ENCODE measurements at regions not wholly inside any gene's neighbourhood (a gene's known extent, or its start where the extent isn't known, plus 50 kb on each side); places are given as distances from the start of the nearest gene placed in this dataset.
"Not testable (repeated sequence)": the region's sequence is repeated elsewhere in the genome, so short reads cannot be mapped to it uniquely, and the experiment has no call there.

- BruUV-seq (replicated peaks); H3K27me3 ChIP-seq (ENCODE audit: insufficient read depth, low read depth); H2AFZ ChIP-seq; H3F3A ChIP-seq (ENCODE audit: insufficient read depth, low read depth); POLR2A ChIA-PET (ENCODE audit: unreplicated experiment); H3K79me2 ChIP-seq (ENCODE audit: low read depth); H3K4me3 ChIP-seq; H3K36me3 ChIP-seq (ENCODE audit: low read depth); H3K9me2 ChIP-seq (ENCODE audit: insufficient read depth); H3K9me3 ChIP-seq (ENCODE audit: insufficient read depth, low read depth); H3K4me2 ChIP-seq; H3K27ac ChIP-seq; CTCF ChIA-PET; intact Hi-C loops (cut with micrococcal nuclease; ENCODE audit: unreplicated experiment); H3K4me1 ChIP-seq (replicated peaks; ENCODE audit: insufficient read depth); DNase-seq; H4K20me1 ChIP-seq (ENCODE audit: insufficient read depth): not testable (repeated sequence)
These were observed 176.2 kb upstream of the NBPF9 start for GRCh38 chr1:149279512-149279911.

- H3K79me2 ChIP-seq (ENCODE audit: low read depth); CTCF ChIA-PET; H4K20me1 ChIP-seq (ENCODE audit: insufficient read depth); H3K4me3 ChIP-seq; intact Hi-C loops (cut with micrococcal nuclease; ENCODE audit: unreplicated experiment); H3K9me2 ChIP-seq (ENCODE audit: insufficient read depth); H3K4me1 ChIP-seq (replicated peaks; ENCODE audit: insufficient read depth); H3K4me2 ChIP-seq; H3K27ac ChIP-seq; H3K27me3 ChIP-seq (ENCODE audit: insufficient read depth, low read depth); H2AFZ ChIP-seq; H3K36me3 ChIP-seq (ENCODE audit: low read depth); H3K9me3 ChIP-seq (ENCODE audit: insufficient read depth, low read depth); POLR2A ChIA-PET (ENCODE audit: unreplicated experiment); DNase-seq; H3F3A ChIP-seq (ENCODE audit: insufficient read depth, low read depth): not testable (repeated sequence)
- BruUV-seq (replicated peaks), result TSS peak; percentile 23
These were observed 181.4 kb upstream of the NBPF9 start for GRCh38 chr1:149284773-149285172.

GRCh38 chr1:149285205-149285604 lies 181.9 kb upstream of the NBPF9 start:
- DNase-seq; H3K4me3 ChIP-seq; BruUV-seq (replicated peaks); H3K27me3 ChIP-seq (ENCODE audit: insufficient read depth, low read depth); H3F3A ChIP-seq (ENCODE audit: insufficient read depth, low read depth); H3K4me1 ChIP-seq (replicated peaks; ENCODE audit: insufficient read depth); H3K9me3 ChIP-seq (ENCODE audit: insufficient read depth, low read depth); H2AFZ ChIP-seq; H4K20me1 ChIP-seq (ENCODE audit: insufficient read depth); H3K4me2 ChIP-seq; H3K9me2 ChIP-seq (ENCODE audit: insufficient read depth); CTCF ChIA-PET; H3K27ac ChIP-seq; intact Hi-C loops (cut with micrococcal nuclease; ENCODE audit: unreplicated experiment); POLR2A ChIA-PET (ENCODE audit: unreplicated experiment); H3K79me2 ChIP-seq (ENCODE audit: low read depth); H3K36me3 ChIP-seq (ENCODE audit: low read depth): not testable (repeated sequence)

GRCh38 chr1:149285638-149286037 lies 182.3 kb upstream of the NBPF9 start:
- H3K4me1 ChIP-seq (replicated peaks; ENCODE audit: insufficient read depth); H3F3A ChIP-seq (ENCODE audit: insufficient read depth, low read depth); H3K27me3 ChIP-seq (ENCODE audit: insufficient read depth, low read depth); intact Hi-C loops (cut with micrococcal nuclease; ENCODE audit: unreplicated experiment); H3K36me3 ChIP-seq (ENCODE audit: low read depth); H4K20me1 ChIP-seq (ENCODE audit: insufficient read depth); CTCF ChIA-PET; H3K79me2 ChIP-seq (ENCODE audit: low read depth); BruUV-seq (replicated peaks); H3K9me3 ChIP-seq (ENCODE audit: insufficient read depth, low read depth); H3K4me3 ChIP-seq; H3K27ac ChIP-seq; H2AFZ ChIP-seq; H3K9me2 ChIP-seq (ENCODE audit: insufficient read depth); POLR2A ChIA-PET (ENCODE audit: unreplicated experiment): not testable (repeated sequence)
- peak overlapping the region; percentile 50; the same call in 1 of the 2 replicates for H3K4me2 ChIP-seq
- DNase-seq, result peak in 1 of 2 experiments; percentile 3

- H3K27me3 ChIP-seq (ENCODE audit: insufficient read depth, low read depth); H2AFZ ChIP-seq; POLR2A ChIA-PET (ENCODE audit: unreplicated experiment); H3K9me3 ChIP-seq (ENCODE audit: insufficient read depth, low read depth); CTCF ChIA-PET; H3K9me2 ChIP-seq (ENCODE audit: insufficient read depth); BruUV-seq (replicated peaks); intact Hi-C loops (cut with micrococcal nuclease; ENCODE audit: unreplicated experiment); H3K4me1 ChIP-seq (replicated peaks; ENCODE audit: insufficient read depth); H3K36me3 ChIP-seq (ENCODE audit: low read depth); H3F3A ChIP-seq (ENCODE audit: insufficient read depth, low read depth); H3K4me3 ChIP-seq; H3K4me2 ChIP-seq; DNase-seq; H3K27ac ChIP-seq; H4K20me1 ChIP-seq (ENCODE audit: insufficient read depth); H3K79me2 ChIP-seq (ENCODE audit: low read depth): not testable (repeated sequence)
These were observed 185.2 kb upstream of the NBPF9 start for GRCh38 chr1:149288580-149288979.

GRCh38 chr1:149300478-149301218 lies 174.2 kb upstream of the NBPF19 start:
- CTCF ChIA-PET; H3K9me3 ChIP-seq (ENCODE audit: insufficient read depth, low read depth); H3K79me2 ChIP-seq (ENCODE audit: low read depth); H3K36me3 ChIP-seq (ENCODE audit: low read depth); intact Hi-C loops (cut with micrococcal nuclease; ENCODE audit: unreplicated experiment); POLR2A ChIA-PET (ENCODE audit: unreplicated experiment); H3K4me1 ChIP-seq (replicated peaks; ENCODE audit: insufficient read depth); H3K27me3 ChIP-seq (ENCODE audit: insufficient read depth, low read depth); BruUV-seq (replicated peaks); H3F3A ChIP-seq (ENCODE audit: insufficient read depth, low read depth); H4K20me1 ChIP-seq (ENCODE audit: insufficient read depth); H3K27ac ChIP-seq; H2AFZ ChIP-seq; DNase-seq; H3K9me2 ChIP-seq (ENCODE audit: insufficient read depth); H3K4me2 ChIP-seq; H3K4me3 ChIP-seq: not testable (repeated sequence)

GRCh38 chr1:149301282-149301681 lies 173.6 kb upstream of the NBPF19 start:
- H3K36me3 ChIP-seq (ENCODE audit: low read depth); H3K27ac ChIP-seq; intact Hi-C loops (cut with micrococcal nuclease; ENCODE audit: unreplicated experiment); H2AFZ ChIP-seq; H4K20me1 ChIP-seq (ENCODE audit: insufficient read depth); DNase-seq; H3K27me3 ChIP-seq (ENCODE audit: insufficient read depth, low read depth); POLR2A ChIA-PET (ENCODE audit: unreplicated experiment); H3K79me2 ChIP-seq (ENCODE audit: low read depth); H3K9me3 ChIP-seq (ENCODE audit: insufficient read depth, low read depth); H3K4me3 ChIP-seq; H3K4me1 ChIP-seq (replicated peaks; ENCODE audit: insufficient read depth); BruUV-seq (replicated peaks); CTCF ChIA-PET; H3F3A ChIP-seq (ENCODE audit: insufficient read depth, low read depth); H3K4me2 ChIP-seq; H3K9me2 ChIP-seq (ENCODE audit: insufficient read depth): not testable (repeated sequence)

Data from PC-9 (cell line).